NB4 (cell line): ENCODE measurements at regions not wholly inside any gene's neighbourhood (a gene's known extent, or its start where the extent isn't known, plus 50 kb on each side); places are given as distances from the start of the nearest gene placed in this dataset.

Experiments used
- DNase-seq: peaks from one replicate; pipeline ENCODE4 v3.0.0; 2010; ENCODE audit warnings: low read depth
- H3K4me3 ChIP-seq: one replicate; pipeline ENCODE4 v1.5.1; 2011; ENCODE audit warnings: mild to moderate bottlenecking, low read depth, low read length, moderate library complexity
- MYC ChIP-seq: IDR thresholded peaks from 2 replicates; pipeline ENCODE4 v1.6.1; 2011; ENCODE audit warnings: low read depth, low read length
- POLR2A ChIP-seq: IDR thresholded peaks from 2 replicates; pipeline ENCODE4 v1.6.1; 2011; ENCODE audit warnings: mild to moderate bottlenecking; ENCODE audit not compliant: insufficient read length; ENCODE audit errors: extremely low read depth
- TF ChIP-seq, protein P1 (sequence below): IDR thresholded peaks from 2 replicates; pipeline ENCODE4 v1.6.1; 2011; ENCODE audit warnings: low read depth, low read length
- TF ChIP-seq, protein P2 (sequence below): IDR thresholded peaks from one replicate; pipeline ENCODE4 v1.5.1; 2012; ENCODE audit warnings: low read depth, low read length

DNA sequence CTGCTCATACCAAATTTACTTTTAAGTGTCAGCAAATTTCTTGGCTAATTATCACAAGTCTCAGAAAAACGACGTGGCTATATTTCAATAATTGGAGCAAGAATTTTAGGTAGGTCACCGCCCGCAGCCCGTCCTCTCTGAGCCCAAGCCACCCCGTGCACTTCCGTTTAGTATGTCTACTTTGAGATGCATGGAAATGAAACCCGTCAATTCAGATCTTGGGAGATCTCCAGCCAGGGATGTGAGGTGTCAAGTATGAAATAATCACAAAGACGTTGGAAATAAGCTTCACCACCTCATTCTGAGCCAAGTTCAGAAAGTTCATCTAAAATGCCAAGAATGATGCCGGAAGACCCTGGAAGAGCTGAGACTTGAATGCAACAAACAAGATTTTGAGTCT, 132.6 kb upstream of the IRF2BP2 start:
- no peak overlapping the region for H3K4me3 ChIP-seq
- TF ChIP-seq, protein P1, sequence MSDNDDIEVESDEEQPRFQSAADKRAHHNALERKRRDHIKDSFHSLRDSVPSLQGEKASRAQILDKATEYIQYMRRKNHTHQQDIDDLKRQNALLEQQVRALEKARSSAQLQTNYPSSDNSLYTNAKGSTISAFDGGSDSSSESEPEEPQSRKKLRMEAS, result no peak
- TF ChIP-seq POLR2A (no peak), MYC (no peak)
- TF ChIP-seq, protein P2, sequence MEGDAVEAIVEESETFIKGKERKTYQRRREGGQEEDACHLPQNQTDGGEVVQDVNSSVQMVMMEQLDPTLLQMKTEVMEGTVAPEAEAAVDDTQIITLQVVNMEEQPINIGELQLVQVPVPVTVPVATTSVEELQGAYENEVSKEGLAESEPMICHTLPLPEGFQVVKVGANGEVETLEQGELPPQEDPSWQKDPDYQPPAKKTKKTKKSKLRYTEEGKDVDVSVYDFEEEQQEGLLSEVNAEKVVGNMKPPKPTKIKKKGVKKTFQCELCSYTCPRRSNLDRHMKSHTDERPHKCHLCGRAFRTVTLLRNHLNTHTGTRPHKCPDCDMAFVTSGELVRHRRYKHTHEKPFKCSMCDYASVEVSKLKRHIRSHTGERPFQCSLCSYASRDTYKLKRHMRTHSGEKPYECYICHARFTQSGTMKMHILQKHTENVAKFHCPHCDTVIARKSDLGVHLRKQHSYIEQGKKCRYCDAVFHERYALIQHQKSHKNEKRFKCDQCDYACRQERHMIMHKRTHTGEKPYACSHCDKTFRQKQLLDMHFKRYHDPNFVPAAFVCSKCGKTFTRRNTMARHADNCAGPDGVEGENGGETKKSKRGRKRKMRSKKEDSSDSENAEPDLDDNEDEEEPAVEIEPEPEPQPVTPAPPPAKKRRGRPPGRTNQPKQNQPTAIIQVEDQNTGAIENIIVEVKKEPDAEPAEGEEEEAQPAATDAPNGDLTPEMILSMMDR, result no peak
- no peak for DNase-seq

DNA sequence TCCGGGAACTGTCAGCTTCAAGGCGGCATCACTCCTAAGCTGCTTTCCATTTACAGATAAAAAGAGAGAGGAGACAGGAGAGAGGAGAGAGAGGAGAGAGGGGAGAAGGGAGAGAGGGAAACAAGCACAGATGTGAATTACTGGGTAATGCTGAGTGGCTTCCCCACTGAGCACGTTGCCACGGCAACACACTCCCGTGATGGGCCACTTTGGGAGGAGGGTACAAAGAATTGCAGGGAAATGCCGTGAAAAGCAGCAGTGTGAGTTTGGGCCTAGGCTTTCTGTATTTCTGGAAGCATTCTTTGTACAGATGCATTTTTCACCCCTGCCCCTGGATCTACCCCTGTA, 128.0 kb upstream of the IRF2BP2 start:
- H3K4me3 ChIP-seq, result no peak overlapping the region
- no peak for TF ChIP-seq POLR2A
- TF ChIP-seq MYC, result no peak
- TF ChIP-seq, protein P1, result no peak
- TF ChIP-seq, protein P2, result no peak
- DNase-seq, result no peak

DNA sequence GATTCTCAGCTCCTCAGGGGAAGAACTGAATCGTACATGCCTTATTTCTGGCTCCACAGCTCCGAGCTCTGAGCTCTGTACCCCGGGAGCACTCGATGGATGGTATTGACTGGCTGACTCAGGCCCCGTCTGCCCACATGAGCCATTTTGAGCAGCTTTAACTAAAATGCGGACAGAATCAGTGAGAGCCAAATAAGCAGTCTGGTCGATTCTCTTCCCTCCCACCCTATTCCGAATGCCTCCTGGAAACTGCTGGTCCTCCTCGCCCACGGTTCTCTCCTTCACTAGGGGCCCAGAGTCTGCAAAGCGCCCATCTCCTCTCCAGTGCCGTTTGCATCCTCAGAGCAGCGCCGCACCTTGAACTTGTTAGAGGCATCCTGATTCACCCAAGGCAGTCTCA, 125.9 kb upstream of the IRF2BP2 start:
- TF ChIP-seq, protein P2, result no peak
- TF ChIP-seq, protein P1, result no peak
- no peak for TF ChIP-seq MYC
- TF ChIP-seq POLR2A, result no peak
- no peak overlapping the region for H3K4me3 ChIP-seq
- no peak for DNase-seq

DNA sequence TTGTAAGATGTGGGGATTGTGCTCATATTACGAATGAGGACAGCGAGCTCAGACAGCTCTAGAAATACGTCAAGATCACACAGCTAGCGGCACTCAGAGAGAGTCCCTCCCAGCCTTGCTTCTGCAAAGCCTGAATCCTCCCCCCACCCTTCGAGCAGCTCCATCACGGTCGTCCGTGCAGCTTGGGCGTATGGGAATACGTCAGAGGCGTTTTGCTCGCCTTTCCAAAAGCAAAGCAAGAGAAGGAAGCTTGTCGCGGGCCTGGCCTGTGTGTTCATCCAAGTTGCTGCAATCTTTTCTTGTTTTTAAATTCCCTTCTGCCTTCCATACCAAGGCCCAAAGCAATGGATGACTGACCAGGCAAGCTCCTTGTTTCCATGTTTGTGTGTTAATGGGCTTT, 125.5 kb upstream of the IRF2BP2 start:
- no peak for TF ChIP-seq POLR2A
- H3K4me3 ChIP-seq, result no peak overlapping the region

DNA sequence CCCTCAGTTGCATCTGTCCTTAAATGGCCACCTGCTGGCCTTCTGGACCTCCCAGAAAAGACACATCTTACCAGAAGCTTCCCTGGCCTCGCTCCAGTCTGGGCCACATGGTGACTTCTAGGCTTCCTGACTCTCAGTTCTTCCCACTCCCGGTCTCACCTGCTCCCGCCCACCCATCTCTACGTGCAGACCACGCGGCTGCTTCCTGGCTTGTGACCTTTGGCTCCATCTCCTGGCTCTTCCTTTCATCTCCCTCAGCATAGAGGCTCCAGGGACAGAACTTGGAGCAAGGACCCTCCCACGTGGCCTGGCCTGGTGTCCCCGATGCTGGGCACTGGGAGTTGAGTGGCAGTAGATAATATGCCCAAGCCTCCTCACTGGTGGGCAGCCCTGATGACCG, 124.9 kb upstream of the IRF2BP2 start:
- no peak overlapping the region for H3K4me3 ChIP-seq
- TF ChIP-seq MYC, result no peak
- TF ChIP-seq POLR2A, result no peak
- TF ChIP-seq, protein P1, result no peak
- no peak for DNase-seq

More for the DNA sequence above, 125.5 kb upstream of the IRF2BP2 start:
- DNase-seq, result no peak

DNA sequence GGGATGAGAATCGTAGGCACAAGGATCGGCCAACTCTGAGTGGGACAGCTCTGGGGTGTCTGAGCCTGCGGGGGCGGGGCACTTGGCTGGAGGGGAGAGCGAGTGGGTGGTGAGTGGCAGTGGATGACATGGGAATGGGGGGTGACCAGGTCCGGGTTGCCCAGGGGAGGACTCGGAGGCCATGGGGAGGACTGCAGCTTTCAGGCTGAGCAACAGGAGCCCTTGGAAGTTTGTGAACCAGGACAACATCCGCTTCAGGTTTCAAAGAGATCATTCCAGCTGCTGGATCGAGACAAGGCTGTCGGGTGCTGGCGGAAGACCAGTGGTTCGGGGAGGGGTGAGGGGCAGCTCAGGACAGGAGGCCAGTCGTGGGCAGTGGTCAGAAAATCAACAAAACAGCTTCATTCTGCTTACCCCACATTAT, 124.4 kb upstream of the IRF2BP2 start:
- no peak overlapping the region for H3K4me3 ChIP-seq
- TF ChIP-seq, protein P2, result no peak
- TF ChIP-seq POLR2A (no peak), MYC (no peak)
- TF ChIP-seq, protein P1, result no peak
- no peak for DNase-seq

DNA sequence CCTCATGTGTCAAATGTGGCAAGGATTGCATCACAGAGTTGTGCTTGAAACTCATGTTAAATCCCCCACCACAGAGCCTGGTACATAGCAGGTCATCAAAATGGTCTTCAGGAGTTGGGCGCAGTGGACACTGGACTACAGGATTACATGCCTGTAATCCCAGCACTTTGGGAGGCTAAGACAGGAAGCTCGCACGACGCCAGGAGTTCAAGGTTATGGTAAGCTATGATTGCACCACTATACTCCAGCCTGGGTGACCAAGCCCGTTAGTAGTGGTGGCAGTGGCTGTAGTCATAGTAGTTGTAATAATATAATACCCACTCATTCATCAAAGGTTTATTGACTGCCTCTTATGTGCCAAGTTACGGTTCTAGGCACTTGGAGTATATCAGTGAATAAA, 123.4 kb upstream of the IRF2BP2 start:
- no peak for DNase-seq
- no peak overlapping the region for H3K4me3 ChIP-seq
- TF ChIP-seq, protein P2, result no peak
- TF ChIP-seq POLR2A (no peak), MYC (no peak)
- TF ChIP-seq, protein P1, result no peak
